ENCODE measurements at regions not wholly inside any gene's neighbourhood (a gene's known extent, or its start where the extent isn't known, plus 50 kb on each side); places are given as distances from the start of the nearest gene placed in this dataset.

DNA sequence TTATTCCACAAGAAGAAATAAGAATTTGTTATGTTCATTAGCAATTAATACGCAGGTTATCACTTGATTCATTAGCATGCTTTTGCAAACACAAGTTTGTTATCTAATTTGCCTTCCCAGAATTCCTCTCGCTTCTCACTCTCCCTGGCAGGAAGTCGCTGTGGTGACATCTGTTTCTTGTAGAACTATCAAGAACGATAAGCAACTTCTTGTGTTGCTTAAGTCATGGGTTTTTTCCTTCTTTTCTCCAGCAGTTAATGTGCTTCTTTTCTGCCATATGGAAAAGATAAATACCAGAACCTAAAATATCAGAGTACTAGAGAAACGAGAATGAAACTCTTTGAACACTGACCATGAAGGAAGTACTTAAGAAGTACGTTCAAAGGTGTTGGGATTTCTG is 99.8 kb upstream of the CHMP2B start:
- H3K4me2 ChIP-seq (replicated peaks; ENCODE audit: extremely low read depth, low read length, poor library complexity, severe bottlenecking), result no peak overlapping the region
- no peaks in the 10 kb centered on the region for H3K36me3 ChIP-seq (replicated peaks in 1 of 2; ENCODE audit: control insufficient read depth in 1 of 2, insufficient read depth in 2 of 2, low read length in 2 of 2)
- H2AFZ ChIP-seq (ENCODE audit: insufficient read depth, low read depth, low read length, poor library complexity, severe bottlenecking), result no peak overlapping the region
- WGBS (ENCODE audit: insufficient coverage), result no CpG with 5 or more reads among the region's 6 CpGs
- H3K4me1 ChIP-seq (ENCODE audit: control insufficient read depth in 1 of 2, insufficient read depth in 2 of 2, low read length in 2 of 2), result no peaks in the 10 kb centered on the region
- Mint-ChIP-seq H3K27ac (no peak overlapping the region), H3K4me3 (no peak overlapping the region), H3K27me3 (ENCODE audit: low read depth in 3 of 3) (no peaks in the 10 kb centered on the region), H3K36me3 (no peaks in the 10 kb centered on the region), H3K4me1 (no peaks in the 10 kb centered on the region), H3K9me3 (peaks cover 0 to 6% (median 4%) of the 10 kb centered on the region in 7 donors)
- H3K9ac ChIP-seq (ENCODE audit: insufficient read depth, low read length, poor library complexity, severe bottlenecking), result no peak overlapping the region
- H3K27me3 ChIP-seq (ENCODE audit: control insufficient read depth in 2 of 2, insufficient read depth in 2 of 2, low read length in 2 of 2), result no peaks in the 10 kb centered on the region
- no peaks in the 10 kb centered on the region for H4K20me1 ChIP-seq (ENCODE audit: insufficient read depth, low read length)
- no peak for DNase-seq
- TF ChIP-seq, protein P1, sequence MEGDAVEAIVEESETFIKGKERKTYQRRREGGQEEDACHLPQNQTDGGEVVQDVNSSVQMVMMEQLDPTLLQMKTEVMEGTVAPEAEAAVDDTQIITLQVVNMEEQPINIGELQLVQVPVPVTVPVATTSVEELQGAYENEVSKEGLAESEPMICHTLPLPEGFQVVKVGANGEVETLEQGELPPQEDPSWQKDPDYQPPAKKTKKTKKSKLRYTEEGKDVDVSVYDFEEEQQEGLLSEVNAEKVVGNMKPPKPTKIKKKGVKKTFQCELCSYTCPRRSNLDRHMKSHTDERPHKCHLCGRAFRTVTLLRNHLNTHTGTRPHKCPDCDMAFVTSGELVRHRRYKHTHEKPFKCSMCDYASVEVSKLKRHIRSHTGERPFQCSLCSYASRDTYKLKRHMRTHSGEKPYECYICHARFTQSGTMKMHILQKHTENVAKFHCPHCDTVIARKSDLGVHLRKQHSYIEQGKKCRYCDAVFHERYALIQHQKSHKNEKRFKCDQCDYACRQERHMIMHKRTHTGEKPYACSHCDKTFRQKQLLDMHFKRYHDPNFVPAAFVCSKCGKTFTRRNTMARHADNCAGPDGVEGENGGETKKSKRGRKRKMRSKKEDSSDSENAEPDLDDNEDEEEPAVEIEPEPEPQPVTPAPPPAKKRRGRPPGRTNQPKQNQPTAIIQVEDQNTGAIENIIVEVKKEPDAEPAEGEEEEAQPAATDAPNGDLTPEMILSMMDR (IDR thresholded peaks at IDR 0.05), result no peak
- H3K9me3 ChIP-seq (replicated peaks in 1 of 2; ENCODE audit: control insufficient read depth in 1 of 2, insufficient read depth in 1 of 2, low read length in 2 of 2), result peaks cover 0 to 3% of the 10 kb centered on the region in 2 donors
- no peaks in the 10 kb centered on the region for H3K79me2 ChIP-seq (ENCODE audit: insufficient read depth, low read length)
- no peak overlapping the region for H3K27ac ChIP-seq (ENCODE audit: low read depth in 1 of 2, low read length in 2 of 2)
- no peak overlapping the region for H3K4me3 ChIP-seq (replicated peaks in 1 of 3; ENCODE audit: low read depth in 2 of 3, low read length in 3 of 3)
- intact Hi-C loops (cut with micrococcal nuclease), result no loop called here

DNA sequence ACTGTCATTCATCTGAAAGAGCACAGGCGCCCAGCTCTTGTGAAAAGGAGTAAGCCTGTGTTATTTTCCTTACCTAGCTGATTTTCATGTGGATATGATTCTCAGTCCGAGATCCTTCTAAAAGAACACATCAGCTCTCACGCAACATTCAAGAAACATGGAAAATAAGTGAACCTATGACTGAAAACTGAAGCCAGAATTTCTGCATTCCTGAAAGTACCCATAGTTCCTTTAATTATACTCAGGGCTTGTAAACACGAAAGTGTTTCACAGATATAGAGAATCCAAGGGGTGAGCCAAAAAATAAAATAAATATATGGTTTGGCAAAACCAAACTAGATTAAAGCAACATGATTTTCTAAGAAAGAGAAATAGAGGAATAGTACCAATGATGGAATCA is 100.8 kb upstream of the CHMP2B start:
- H3K4me3 ChIP-seq (replicated peaks in 1 of 3; ENCODE audit: low read depth in 2 of 3, low read length in 3 of 3), result no peak overlapping the region
- H3K4me2 ChIP-seq (replicated peaks; ENCODE audit: extremely low read depth, low read length, poor library complexity, severe bottlenecking), result no peak overlapping the region
- H3K4me1 ChIP-seq (ENCODE audit: control insufficient read depth in 1 of 2, insufficient read depth in 2 of 2, low read length in 2 of 2), result no peaks in the 10 kb centered on the region
- H3K36me3 ChIP-seq (replicated peaks in 1 of 2; ENCODE audit: control insufficient read depth in 1 of 2, insufficient read depth in 2 of 2, low read length in 2 of 2), result no peaks in the 10 kb centered on the region
- no peak for DNase-seq
- no peaks in the 10 kb centered on the region for H3K27me3 ChIP-seq (ENCODE audit: control insufficient read depth in 2 of 2, insufficient read depth in 2 of 2, low read length in 2 of 2)
- Mint-ChIP-seq H3K4me1 (no peaks in the 10 kb centered on the region), H3K36me3 (no peaks in the 10 kb centered on the region), H3K4me3 (no peak overlapping the region), H3K9me3 (peaks cover 0 to 3% (median 2%) of the 10 kb centered on the region in 7 donors), H3K27ac (no peak overlapping the region), H3K27me3 (ENCODE audit: low read depth in 3 of 3) (peaks cover 0 to 2% (median 0%) of the 10 kb centered on the region in 3 donors)
- no peaks in the 10 kb centered on the region for H4K20me1 ChIP-seq (ENCODE audit: insufficient read depth, low read length)
- TF ChIP-seq, protein P1 (IDR thresholded peaks at IDR 0.05), result no peak
- H2AFZ ChIP-seq (ENCODE audit: insufficient read depth, low read depth, low read length, poor library complexity, severe bottlenecking), result no peak overlapping the region
- H3K9ac ChIP-seq (ENCODE audit: insufficient read depth, low read length, poor library complexity, severe bottlenecking), result no peak overlapping the region
- H3K79me2 ChIP-seq (ENCODE audit: insufficient read depth, low read length), result no peaks in the 10 kb centered on the region
- no CpG with 5 or more reads among the region's 4 CpGs for WGBS (ENCODE audit: insufficient coverage)
- intact Hi-C loops (cut with micrococcal nuclease), result no loop called here
- no peak overlapping the region for H3K27ac ChIP-seq (ENCODE audit: low read depth in 1 of 2, low read length in 2 of 2)
- H3K9me3 ChIP-seq (replicated peaks in 1 of 2; ENCODE audit: control insufficient read depth in 1 of 2, insufficient read depth in 1 of 2, low read length in 2 of 2), result peaks cover 0 to 3% of the 10 kb centered on the region in 2 donors

Data from CD14-positive monocyte (primary cell).